ENCODE measurements at regions not wholly inside any gene's neighbourhood (a gene's known extent, or its start where the extent isn't known, plus 50 kb on each side); places are given as distances from the start of the nearest gene placed in this dataset.
A peak's percentile ranks its signal among the peaks of the same experiment; 100 is the strongest.
"Not testable (repeated sequence)": the region's sequence is repeated elsewhere in the genome, so short reads cannot be mapped to it uniquely, and the experiment has no call there.

DNA sequence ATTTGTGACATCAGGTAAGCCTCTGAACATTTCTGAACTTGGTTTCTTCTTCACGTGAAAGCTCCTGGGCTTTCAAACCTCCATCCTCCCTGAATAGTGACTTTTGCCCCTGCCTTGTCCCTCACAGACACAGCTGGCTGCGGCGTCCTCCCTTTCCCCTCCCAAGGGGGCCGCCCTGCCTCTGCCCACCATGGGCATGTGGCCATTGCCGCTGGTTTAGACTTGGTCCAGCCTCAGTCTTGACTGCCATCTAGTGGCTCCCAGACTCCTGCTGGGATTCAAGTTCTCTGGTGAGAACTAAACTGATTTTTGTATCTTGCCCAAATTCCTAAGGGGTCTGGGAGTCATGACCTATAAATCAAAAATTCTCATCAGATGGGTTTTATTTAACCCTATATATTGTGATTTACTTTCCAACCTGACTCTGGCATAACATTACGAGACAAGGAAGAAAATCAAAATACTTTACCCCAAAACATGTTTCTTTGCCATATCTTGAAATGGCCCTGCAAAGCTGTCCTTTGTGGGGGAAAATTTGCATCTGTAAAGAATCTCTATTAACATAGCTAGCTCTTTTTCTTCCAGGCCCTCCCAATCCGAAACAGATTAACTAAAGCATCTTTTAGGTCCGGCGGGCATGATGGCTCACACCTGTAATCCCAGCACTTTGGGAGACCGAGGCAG, 73.9 kb upstream of the SEC14L1 start:
- H3K27me3 ChIP-seq; H3K4me1 ChIP-seq; H3K4me3 ChIP-seq; intact Hi-C loops (cut with DNase I; ENCODE audit: low total_unique reads); H3K27ac ChIP-seq; H3K9me3 ChIP-seq; H3K36me3 ChIP-seq (ENCODE audit: low read depth, missing control alignments): not testable (repeated sequence)
- TF ChIP-seq, protein P1, sequence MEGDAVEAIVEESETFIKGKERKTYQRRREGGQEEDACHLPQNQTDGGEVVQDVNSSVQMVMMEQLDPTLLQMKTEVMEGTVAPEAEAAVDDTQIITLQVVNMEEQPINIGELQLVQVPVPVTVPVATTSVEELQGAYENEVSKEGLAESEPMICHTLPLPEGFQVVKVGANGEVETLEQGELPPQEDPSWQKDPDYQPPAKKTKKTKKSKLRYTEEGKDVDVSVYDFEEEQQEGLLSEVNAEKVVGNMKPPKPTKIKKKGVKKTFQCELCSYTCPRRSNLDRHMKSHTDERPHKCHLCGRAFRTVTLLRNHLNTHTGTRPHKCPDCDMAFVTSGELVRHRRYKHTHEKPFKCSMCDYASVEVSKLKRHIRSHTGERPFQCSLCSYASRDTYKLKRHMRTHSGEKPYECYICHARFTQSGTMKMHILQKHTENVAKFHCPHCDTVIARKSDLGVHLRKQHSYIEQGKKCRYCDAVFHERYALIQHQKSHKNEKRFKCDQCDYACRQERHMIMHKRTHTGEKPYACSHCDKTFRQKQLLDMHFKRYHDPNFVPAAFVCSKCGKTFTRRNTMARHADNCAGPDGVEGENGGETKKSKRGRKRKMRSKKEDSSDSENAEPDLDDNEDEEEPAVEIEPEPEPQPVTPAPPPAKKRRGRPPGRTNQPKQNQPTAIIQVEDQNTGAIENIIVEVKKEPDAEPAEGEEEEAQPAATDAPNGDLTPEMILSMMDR (IDR thresholded peaks at IDR 0.05), result peak; percentile 25 to 71 (median 42)
- peak; percentile 66 for DNase-seq
- WGBS, 2 donors, result 50 to 52% methylated on average over 10 of the region's 10 CpGs

DNA sequence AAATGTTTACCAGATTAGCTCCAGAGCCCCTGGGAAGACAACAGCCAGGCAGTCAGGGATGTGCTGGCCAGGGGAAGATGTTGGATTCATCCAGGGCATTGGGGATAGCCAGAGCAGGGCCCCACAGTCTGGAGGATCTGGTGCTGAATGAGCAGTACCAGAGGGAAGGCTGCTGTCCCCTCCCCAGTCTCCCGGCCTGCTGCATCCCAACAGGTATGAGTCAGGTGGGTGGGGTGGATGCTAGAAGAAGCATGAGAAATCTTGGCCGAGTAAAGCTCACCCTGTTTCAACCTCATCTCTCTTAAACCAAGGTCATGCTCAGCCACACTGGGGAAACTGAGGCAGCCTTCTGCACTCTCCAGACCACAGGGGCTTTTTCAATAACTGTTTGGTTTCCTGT, 71.9 kb upstream of the SEC14L1 start:
- H3K27me3 ChIP-seq, result no peaks in the 10 kb centered on the region
- TF ChIP-seq, protein P1 (IDR thresholded peaks at IDR 0.05), result no peak
- TF ChIP-seq POLR2A (IDR thresholded peaks at IDR 0.05), result no peak
- H3K4me3 ChIP-seq, result no peak overlapping the region
- H3K36me3 ChIP-seq (ENCODE audit: low read depth, missing control alignments), result no peaks in the 10 kb centered on the region
- H3K4me1 ChIP-seq, result no peaks in the 10 kb centered on the region
- H3K9me3 ChIP-seq, result no peaks in the 10 kb centered on the region
- intact Hi-C loops (cut with DNase I; ENCODE audit: low total_unique reads), result no loop called here
- WGBS, 2 donors, result 88 to 89% methylated on average over 2 of the region's 2 CpGs
- no peak for DNase-seq
- no peak overlapping the region for H3K27ac ChIP-seq

DNA sequence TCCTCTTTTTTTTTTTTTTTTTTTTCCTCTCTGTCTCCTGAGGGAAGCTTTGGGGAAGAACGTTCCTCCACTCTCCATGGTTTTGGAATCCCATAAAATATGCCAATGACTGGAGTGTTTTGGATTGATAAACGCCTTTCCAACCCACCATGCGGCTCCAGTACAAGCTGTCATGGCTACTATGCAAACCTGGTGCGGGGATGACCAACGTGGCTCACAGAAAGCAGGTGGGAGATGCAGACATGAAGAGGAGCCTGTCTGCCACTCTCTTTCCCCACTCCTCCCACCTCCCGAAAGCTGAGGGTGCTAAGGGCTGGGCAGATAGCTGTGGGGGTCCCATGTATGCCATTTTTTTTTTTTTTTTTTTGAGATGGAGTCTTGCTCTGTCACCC, 69.9 kb upstream of the SEC14L1 start:
- intact Hi-C loops (cut with DNase I; ENCODE audit: low total_unique reads), result no loop called here
- 73 to 75% methylated on average over 6 of the region's 6 CpGs for WGBS, 2 donors
- H3K36me3 ChIP-seq (ENCODE audit: low read depth, missing control alignments), result no peaks in the 10 kb centered on the region
- no peak overlapping the region for H3K4me3 ChIP-seq
- no peaks in the 10 kb centered on the region for H3K9me3 ChIP-seq
- no peaks in the 10 kb centered on the region for H3K27me3 ChIP-seq
- TF ChIP-seq POLR2A (IDR thresholded peaks at IDR 0.05), result no peak
- TF ChIP-seq, protein P1 (IDR thresholded peaks at IDR 0.05), result no peak
- H3K27ac ChIP-seq, result no peak overlapping the region
- DNase-seq, result no peak
- H3K4me1 ChIP-seq, result no peaks in the 10 kb centered on the region

DNA sequence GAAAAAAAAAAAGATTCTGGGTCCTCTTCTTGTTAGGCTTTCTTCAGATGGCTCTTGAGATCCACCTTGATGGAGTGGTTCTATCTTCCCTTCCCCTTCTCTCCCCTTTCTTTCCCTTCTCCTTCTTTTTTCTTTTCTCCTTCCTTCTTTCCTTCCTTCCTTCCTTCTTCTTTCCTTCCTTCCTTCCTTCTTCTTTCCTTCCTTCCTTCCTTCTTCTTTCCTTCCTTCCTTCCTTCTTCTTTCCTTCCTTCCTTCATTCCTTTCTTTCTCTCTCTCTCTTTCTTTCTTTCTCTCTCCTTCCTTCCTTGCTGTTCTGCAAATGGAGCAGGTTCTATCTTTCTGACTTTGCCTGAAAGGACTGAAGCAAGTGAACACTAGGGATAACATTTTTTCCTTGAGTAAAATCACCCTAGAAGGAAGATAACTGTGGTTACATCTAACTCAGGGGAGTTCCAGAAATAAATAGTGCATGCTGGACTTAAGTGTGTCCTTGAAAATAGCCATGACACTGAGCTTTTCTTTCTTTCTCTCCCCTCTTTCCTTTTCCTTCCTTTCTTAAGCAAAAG, 68.8 kb upstream of the SEC14L1 start:
- no peaks in the 10 kb centered on the region for H3K9me3 ChIP-seq
- TF ChIP-seq, protein P1 (IDR thresholded peaks at IDR 0.05), result no peak
- no peak for TF ChIP-seq POLR2A (IDR thresholded peaks at IDR 0.05)
- DNase-seq, result no peak
- no peaks in the 10 kb centered on the region for H3K27me3 ChIP-seq
- no peak overlapping the region for H3K27ac ChIP-seq
- no peaks in the 10 kb centered on the region for H3K36me3 ChIP-seq (ENCODE audit: low read depth, missing control alignments)
- intact Hi-C loops (cut with DNase I; ENCODE audit: low total_unique reads), result no loop called here
- no peaks in the 10 kb centered on the region for H3K4me1 ChIP-seq
- H3K4me3 ChIP-seq, result no peak overlapping the region

DNA sequence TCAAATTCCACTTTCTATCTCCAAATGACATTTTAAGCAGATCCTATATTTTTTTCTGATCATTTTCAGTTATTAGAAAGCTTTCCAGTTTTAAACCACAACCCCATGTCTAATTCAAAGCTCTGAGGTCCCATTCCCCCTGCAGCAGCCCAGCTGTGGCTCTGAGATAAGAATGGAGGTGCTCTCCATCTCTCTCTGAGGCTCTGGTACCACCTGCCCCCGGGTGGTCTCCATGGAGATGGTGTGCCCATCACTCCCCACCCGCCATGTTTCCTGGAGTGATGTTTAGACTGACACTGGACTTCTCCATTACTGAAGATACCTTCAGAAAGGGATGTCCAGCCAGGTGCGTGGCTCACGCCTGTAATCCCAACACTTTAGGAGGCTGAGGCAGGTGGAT, 68.1 kb upstream of the SEC14L1 start:
- intact Hi-C loops (cut with DNase I; ENCODE audit: low total_unique reads), result no loop called here
- no peaks in the 10 kb centered on the region for H3K27me3 ChIP-seq
- no peak for DNase-seq
- no peak overlapping the region for H3K27ac ChIP-seq
- no peak overlapping the region for H3K4me3 ChIP-seq
- WGBS, 2 donors, result 59 to 82% methylated on average over 3 to 4 of the region's 4 CpGs
- H3K4me1 ChIP-seq, result no peaks in the 10 kb centered on the region
- no peaks in the 10 kb centered on the region for H3K36me3 ChIP-seq (ENCODE audit: low read depth, missing control alignments)
- no peaks in the 10 kb centered on the region for H3K9me3 ChIP-seq
- TF ChIP-seq, protein P1 (IDR thresholded peaks at IDR 0.05), result no peak
- TF ChIP-seq POLR2A (IDR thresholded peaks at IDR 0.05), result no peak

All from testis (tissue), 2 donors.